ENCODE measurements at regions not wholly inside any gene's neighbourhood (a gene's known extent, or its start where the extent isn't known, plus 50 kb on each side); places are given as distances from the start of the nearest gene placed in this dataset.
"Not testable (repeated sequence)": the region's sequence is repeated elsewhere in the genome, so short reads cannot be mapped to it uniquely, and the experiment has no call there.

GRCh38 chrX:71822314-71822713 lies 59.2 kb downstream of the CXorf49B start:
- DNase-seq = not testable (repeated sequence)

- DNase-seq = no peak
Observed at GRCh38 chrX:71823391-71824057, 60.4 kb downstream of the CXorf49B start.

GRCh38 chrX:71828086-71828485 lies 64.9 kb downstream of the CXorf49B start:
- DNase-seq = no peak

GRCh38 chrX:71838092-71838491 lies 72.6 kb upstream of the NHSL2 start:
- not testable (repeated sequence) for DNase-seq

- DNase-seq = no peak
Observed at GRCh38 chrX:71846429-71846828, 64.2 kb upstream of the NHSL2 start.

- DNase-seq = no peak
Observed at GRCh38 chrX:71852182-71852581, 58.5 kb upstream of the NHSL2 start.

- DNase-seq = peak; percentile 36 to 39 (median 39)
Observed at GRCh38 chrX:71859637-71860036, 51.0 kb upstream of the NHSL2 start.
